H9 (cell line): ENCODE measurements at regions not wholly inside any gene's neighbourhood (a gene's known extent, or its start where the extent isn't known, plus 50 kb on each side); places are given as distances from the start of the nearest gene placed in this dataset.
A peak's percentile ranks its signal among the peaks of the same experiment; 100 is the strongest.
"Not testable (repeated sequence)": the region's sequence is repeated elsewhere in the genome, so short reads cannot be mapped to it uniquely, and the experiment has no call there.

ENCODE experiments used
- DNase-seq: peaks from one replicate; pipeline ENCODE4 v3.0.0-alpha.2; 2017
- H2AFZ ChIP-seq: one replicate; pipeline ENCODE4 v1.6.1; 2013; ENCODE audit warnings: mild to moderate bottlenecking, low read length, control low read depth, moderate library complexity
- H2AK5ac ChIP-seq: 2 replicates; pipeline ENCODE4 v1.6.1; 2013; ENCODE audit warnings: low read length, control low read depth, mixed read lengths; ENCODE audit not compliant: insufficient read length
- H2BK120ac ChIP-seq: one replicate; pipeline ENCODE4 v1.6.1; 2013; ENCODE audit warnings: low read depth, mild to moderate bottlenecking, low read length, control low read depth, inconsistent platforms; ENCODE audit not compliant: poor library complexity, severe bottlenecking
- H2BK12ac ChIP-seq: 2 replicates; pipeline ENCODE4 v1.6.1; 2013; ENCODE audit warnings: low read length, control low read depth, mixed read lengths, low read depth; ENCODE audit not compliant: insufficient read length
- H2BK15ac ChIP-seq: 2 replicates; pipeline ENCODE4 v1.6.1; 2013; ENCODE audit warnings: low read depth, low read length, control low read depth
- H2BK20ac ChIP-seq: one replicate; pipeline ENCODE4 v1.6.1; 2013; ENCODE audit warnings: low read depth, mild to moderate bottlenecking, low read length, control low read depth, inconsistent platforms; ENCODE audit not compliant: poor library complexity, severe bottlenecking
- H2BK5ac ChIP-seq: 2 replicates; pipeline ENCODE4 v1.6.1; 2013; ENCODE audit warnings: low read length, control low read depth, mixed read lengths; ENCODE audit not compliant: insufficient read length
- H3K14ac ChIP-seq: 2 replicates; pipeline ENCODE4 v1.6.1; 2013; ENCODE audit warnings: low read length, control low read depth; ENCODE audit not compliant: insufficient read depth
- H3K18ac ChIP-seq: 2 replicates; pipeline ENCODE4 v1.6.1; 2013; ENCODE audit warnings: low read depth, mild to moderate bottlenecking, mixed read lengths, low read length, control low read depth; ENCODE audit not compliant: insufficient read length
- H3K23ac ChIP-seq: 2 replicates; pipeline ENCODE4 v1.6.1; 2013; ENCODE audit warnings: low read length, control low read depth, mixed read lengths, low read depth; ENCODE audit not compliant: insufficient read length
- H3K23me2 ChIP-seq: 2 replicates; pipeline ENCODE4 v1.6.1; 2013; ENCODE audit warnings: low read depth, mild to moderate bottlenecking, mixed read lengths, low read length, control low read depth; ENCODE audit not compliant: insufficient read length, poor library complexity, severe bottlenecking
- H3K27ac ChIP-seq: 2 replicates; pipeline ENCODE4 v1.5.1; 2013; ENCODE audit warnings: low read length, control low read depth, mixed read lengths, low read depth; ENCODE audit not compliant: insufficient read length
- H3K27me3 ChIP-seq: 2 replicates; pipeline ENCODE4 v1.6.1; 2013; ENCODE audit warnings: low read length, control low read depth, inconsistent platforms; ENCODE audit not compliant: insufficient read depth
- H3K4ac ChIP-seq: 2 replicates; pipeline ENCODE4 v1.6.1; 2013; ENCODE audit warnings: low read depth, mild to moderate bottlenecking, control low read depth, inconsistent platforms, low read length, moderate library complexity
- H3K4me1 ChIP-seq: 2 replicates; pipeline ENCODE4 v1.6.1; 2013; ENCODE audit warnings: low read length, control low read depth, inconsistent platforms; ENCODE audit not compliant: insufficient read depth
- H3K4me2 ChIP-seq: 2 replicates; pipeline ENCODE4 v1.6.1; 2013; ENCODE audit warnings: low read length, control low read depth, mixed read lengths; ENCODE audit not compliant: insufficient read length, insufficient read depth
- H3K56ac ChIP-seq: 2 replicates; pipeline ENCODE4 v1.6.1; 2013; ENCODE audit warnings: low read depth, mild to moderate bottlenecking, mixed read lengths, low read length, control low read depth; ENCODE audit not compliant: insufficient read length
- H3K79me1 ChIP-seq: 2 replicates; pipeline ENCODE4 v1.6.1; 2013; ENCODE audit warnings: low read depth, mild to moderate bottlenecking, moderate library complexity, low read length, control low read depth, inconsistent platforms; ENCODE audit not compliant: insufficient read depth, poor library complexity, severe bottlenecking
- H3K79me2 ChIP-seq: 2 replicates; pipeline ENCODE4 v1.6.1; 2013; ENCODE audit warnings: low read length, control low read depth, inconsistent platforms; ENCODE audit not compliant: insufficient read depth
- H3K9ac ChIP-seq: 2 replicates; pipeline ENCODE4 v1.6.1; 2013; ENCODE audit warnings: low read length, control low read depth, mixed read lengths; ENCODE audit not compliant: insufficient read length; ENCODE audit errors: extremely low read depth
- H3K9me3 ChIP-seq: one replicate; pipeline ENCODE4 v1.6.1; 2013; ENCODE audit warnings: low read depth, low read length, inconsistent platforms; ENCODE audit not compliant: control insufficient read depth
- H3T11ph ChIP-seq: one replicate; pipeline ENCODE4 v1.6.1; 2013; ENCODE audit warnings: mild to moderate bottlenecking, low read length, control low read depth, inconsistent platforms
- H4K20me1 ChIP-seq: one replicate; pipeline ENCODE4 v1.6.1; 2013; ENCODE audit not compliant: control insufficient read depth, insufficient read length, insufficient read depth
- H4K5ac ChIP-seq: 2 replicates; pipeline ENCODE4 v1.6.1; 2013; ENCODE audit warnings: low read depth, mild to moderate bottlenecking, mixed read lengths, low read length, control low read depth; ENCODE audit not compliant: insufficient read length
- H4K8ac ChIP-seq: replicated peaks from 2 replicates; pipeline ENCODE4 v1.6.1; 2013; ENCODE audit warnings: low read length, control low read depth, mixed read lengths, low read depth; ENCODE audit not compliant: insufficient read length
- H4K91ac ChIP-seq: 2 replicates; pipeline ENCODE4 v1.6.1; 2013; ENCODE audit warnings: low read depth, mild to moderate bottlenecking, moderate library complexity, mixed read lengths, low read length, control low read depth; ENCODE audit not compliant: insufficient read length
- H3K27ac Mint-ChIP-seq, 3 experiments: 2 replicates in 2 of 3; 3 replicates in 1 of 3; pipeline ENCODE4 v1.8.0; 2020 to 2021; ENCODE audit warnings: mixed read lengths in 3 of 3, mild to moderate bottlenecking in 1 of 3, moderate library complexity in 1 of 3
- H3K27me3 Mint-ChIP-seq: 2 replicates; pipeline ENCODE4 v1.8.0; 2021; ENCODE audit warnings: low read depth, mild to moderate bottlenecking, moderate library complexity, mixed read lengths
- H3K36me3 Mint-ChIP-seq, 3 experiments: 2 replicates in 2 of 3; 3 replicates in 1 of 3; pipeline ENCODE4 v1.8.0; 2020 to 2021; ENCODE audit warnings: low read depth in 3 of 3, mixed read lengths in 3 of 3; ENCODE audit not compliant: insufficient read depth in 1 of 3
- H3K4me1 Mint-ChIP-seq, 2 experiments: 2 replicates each; pipeline ENCODE4 v1.8.0; 2020; ENCODE audit warnings: mixed read lengths in 2 of 2
- H3K4me3 Mint-ChIP-seq, 2 experiments: 2 replicates in 1 of 2; 3 replicates in 1 of 2; pipeline ENCODE4 v1.8.0; 2020 to 2021; ENCODE audit warnings: mild to moderate bottlenecking in 2 of 2, mixed read lengths in 2 of 2, moderate library complexity in 1 of 2
- H3K9me3 Mint-ChIP-seq, 2 experiments: 2 replicates in 1 of 2; 3 replicates in 1 of 2; pipeline ENCODE4 v1.8.0; 2020; ENCODE audit warnings: mild to moderate bottlenecking in 2 of 2, mixed read lengths in 2 of 2, moderate library complexity in 1 of 2
- CTCF ChIP-seq: fragments of 200-600 bp; sonication (generic); conservative IDR thresholded peaks from 3 replicates; pipeline ENCODE4 v1.8.0; 2021; ENCODE audit warnings: antibody characterized with exemption, mild to moderate bottlenecking
- WGBS: extraction: QIAGEN DNeasy Blood & Tissue Kit; methylation state at CpG from one replicate; pipeline ENCODE4 v1.1.7; 2013; ENCODE audit warnings: missing lambda C conversion rate, low lambda C conversion rate, mixed read lengths; ENCODE audit not compliant: insufficient read length; ENCODE audit errors: extremely low coverage; 5-methylcytosine and 5-hydroxymethylcytosine counted together

DNA sequence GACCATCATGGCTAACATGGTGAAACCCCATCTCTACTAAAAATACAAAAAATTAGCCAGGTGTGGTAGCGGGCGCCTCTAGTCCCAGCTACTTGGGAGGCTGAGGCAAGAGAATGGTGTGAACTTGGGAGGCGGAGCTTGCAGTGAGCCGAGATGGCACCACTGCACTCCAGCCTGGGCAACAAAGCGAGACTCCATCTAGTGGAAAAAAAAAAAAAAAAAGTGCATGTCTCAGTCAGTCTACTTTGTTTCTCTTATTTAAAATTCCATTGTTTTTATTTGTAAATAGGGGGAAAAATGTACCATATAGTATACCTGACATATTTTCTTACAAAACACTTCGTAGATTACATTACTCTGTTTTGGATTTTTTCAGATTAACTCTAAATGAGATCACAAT lies 1471.4 kb downstream of the SUCLG1 start:
- not testable (repeated sequence) for H3K4me1 ChIP-seq, H3K56ac ChIP-seq, H3K23ac ChIP-seq, DNase-seq, H3K27ac ChIP-seq, H4K20me1 ChIP-seq, H4K5ac ChIP-seq, H3K4ac ChIP-seq, H3K27me3 Mint-ChIP-seq, H3K79me2 ChIP-seq, H2BK5ac ChIP-seq, H4K91ac ChIP-seq, H3K14ac ChIP-seq, H3T11ph ChIP-seq, H2BK20ac ChIP-seq, H3K79me1 ChIP-seq, H3K4me2 ChIP-seq, H2BK120ac ChIP-seq, H3K9ac ChIP-seq, H3K18ac ChIP-seq, H3K9me3 ChIP-seq, H4K8ac ChIP-seq, H2AFZ ChIP-seq, H3K4me1 Mint-ChIP-seq, H3K27me3 ChIP-seq, H2BK12ac ChIP-seq, H3K4me3 Mint-ChIP-seq, H3K27ac Mint-ChIP-seq, H2AK5ac ChIP-seq, H3K23me2 ChIP-seq, H2BK15ac ChIP-seq
- TF ChIP-seq CTCF, result peak; percentile 18; the same call in 1 of the 3 replicates
- H3K9me3 Mint-ChIP-seq, result peaks cover 8 to 12% of the 10 kb centered on the region in 2 experiments; a peak in 4 of 5 replicates
- no CpG with 5 or more reads among the region's 6 CpGs for WGBS
- peaks cover 0 to 16% (median 2%) of the 10 kb centered on the region in 3 experiments; a peak in 4 of 7 replicates for H3K36me3 Mint-ChIP-seq
